ENCODE measurements at regions not wholly inside any gene's neighbourhood (a gene's known extent, or its start where the extent isn't known, plus 50 kb on each side); places are given as distances from the start of the nearest gene placed in this dataset.

GRCh38 chr18:77359561-77360314 lies 110.1 kb downstream of the GALR1 start:
- no peak overlapping the region for H3K18ac ChIP-seq (ENCODE audit: low read length)
- peaks cover 0 to 2% of the 10 kb centered on the region in 2 donors for H3K9me3 ChIP-seq (replicated peaks in 1 of 2; ENCODE audit: control insufficient read depth in 2 of 2, insufficient read depth in 1 of 2, low read depth in 1 of 2, low read length in 2 of 2)
- H3K4me2 ChIP-seq (ENCODE audit: insufficient read depth, low read length, poor library complexity, severe bottlenecking), result no peak overlapping the region
- no peak overlapping the region for H2BK15ac ChIP-seq (ENCODE audit: low read length)
- no peak overlapping the region for H3K14ac ChIP-seq (ENCODE audit: low read length)
- no peak overlapping the region for H2BK5ac ChIP-seq (ENCODE audit: low read length)
- DNase-seq (ENCODE audit: low spot score), result no peak
- H3K4ac ChIP-seq (ENCODE audit: low read length), result no peak overlapping the region
- H2AFZ ChIP-seq (ENCODE audit: low read length), result no peak overlapping the region
- H3K27me3 ChIP-seq (ENCODE audit: control insufficient read depth in 3 of 3, insufficient read depth in 3 of 3, low read depth in 1 of 3, low read length in 3 of 3), result no peaks in the 10 kb centered on the region
- H3K79me1 ChIP-seq (ENCODE audit: low read depth, low read length), result no peaks in the 10 kb centered on the region
- H3K23ac ChIP-seq (ENCODE audit: low read depth, low read length, poor library complexity), result no peak overlapping the region
- no CpG with 5 or more reads among the region's 4 CpGs for WGBS, 2 donors (ENCODE audit: extremely low coverage in 2 of 2, insufficient read length in 2 of 2, insufficient replicate concordance in 1 of 2)
- H4K8ac ChIP-seq (ENCODE audit: low read depth, low read length), result no peak overlapping the region
- no peaks in the 10 kb centered on the region for H3K36me3 ChIP-seq (replicated peaks in 1 of 2; ENCODE audit: control insufficient read depth in 2 of 2, insufficient read depth in 2 of 2, low read length in 2 of 2)
- no peak overlapping the region for H3K9ac ChIP-seq (ENCODE audit: low read depth, low read length, poor library complexity)
- no peak overlapping the region for H3K4me3 ChIP-seq (ENCODE audit: low read length in 2 of 2)
- no peak overlapping the region for H2AK5ac ChIP-seq (ENCODE audit: low read depth, low read length)
- no peak overlapping the region for H2BK12ac ChIP-seq (ENCODE audit: low read length)
- no peak overlapping the region for H4K91ac ChIP-seq (ENCODE audit: low read depth, low read length, poor library complexity)
- no peaks in the 10 kb centered on the region for H3K4me1 ChIP-seq (ENCODE audit: control insufficient read depth in 2 of 2, insufficient read depth in 1 of 2, low read depth in 1 of 2, low read length in 2 of 2)
- no peak overlapping the region for H3K27ac ChIP-seq (replicated peaks; ENCODE audit: low read length)
- no peak overlapping the region for H2BK120ac ChIP-seq (ENCODE audit: low read depth, low read length)

DNA sequence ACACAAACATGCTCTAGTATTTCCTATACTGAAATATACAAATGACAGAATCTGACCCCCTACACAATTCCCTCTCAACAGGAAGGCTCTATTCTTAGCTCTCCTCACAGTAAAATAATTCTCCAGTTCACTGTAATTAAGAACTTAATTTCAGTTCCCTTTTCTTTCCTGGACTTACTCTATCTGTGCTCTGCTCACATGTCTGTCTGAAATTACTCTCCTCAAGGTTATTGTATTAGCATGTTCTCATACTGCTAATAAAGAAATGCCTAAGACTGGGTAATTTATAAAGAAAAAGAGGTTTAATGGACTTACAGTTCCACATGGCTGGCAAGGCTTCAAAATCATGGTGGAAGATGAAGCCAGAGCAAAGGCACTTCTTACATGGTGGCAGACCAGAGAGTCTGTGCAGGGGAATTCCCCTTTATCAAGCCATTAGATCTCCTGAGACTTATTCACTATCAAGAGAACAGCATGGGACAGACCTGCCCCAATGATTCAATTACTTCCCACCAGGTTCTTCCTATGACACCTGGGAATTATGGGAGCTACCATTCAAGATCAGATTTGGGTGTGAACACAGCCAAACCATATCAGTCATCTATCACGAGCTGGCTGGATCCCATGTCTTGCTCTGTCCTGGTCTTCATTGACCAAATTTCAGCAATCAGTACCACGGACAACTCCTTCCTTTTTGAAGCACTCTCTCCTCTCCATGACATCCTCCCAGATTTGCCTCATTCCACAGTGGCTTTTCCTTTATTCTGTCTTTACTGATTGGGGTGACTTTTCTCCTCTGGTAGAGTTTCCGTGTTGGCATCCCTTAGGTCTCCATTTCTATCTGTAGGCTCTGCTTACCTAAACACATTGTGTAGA lies 110.9 kb downstream of the GALR1 start:
- H3K4me1 ChIP-seq (ENCODE audit: control insufficient read depth in 2 of 2, insufficient read depth in 1 of 2, low read depth in 1 of 2, low read length in 2 of 2), result no peaks in the 10 kb centered on the region
- peak; percentile 29 for DNase-seq (ENCODE audit: low spot score)
- peaks cover 0 to 2% of the 10 kb centered on the region in 2 donors for H3K9me3 ChIP-seq (replicated peaks in 1 of 2; ENCODE audit: control insufficient read depth in 2 of 2, insufficient read depth in 1 of 2, low read depth in 1 of 2, low read length in 2 of 2)
- no peaks in the 10 kb centered on the region for H3K36me3 ChIP-seq (replicated peaks in 1 of 2; ENCODE audit: control insufficient read depth in 2 of 2, insufficient read depth in 2 of 2, low read length in 2 of 2)
- no peak overlapping the region for H3K27ac ChIP-seq (replicated peaks; ENCODE audit: low read length)
- H4K91ac ChIP-seq (ENCODE audit: low read depth, low read length, poor library complexity), result no peak overlapping the region
- no peaks in the 10 kb centered on the region for H3K79me1 ChIP-seq (ENCODE audit: low read depth, low read length)
- H3K4me3 ChIP-seq (ENCODE audit: low read length in 2 of 2), result no peak overlapping the region
- H3K4ac ChIP-seq (ENCODE audit: low read length), result no peak overlapping the region
- no peak overlapping the region for H3K4me2 ChIP-seq (ENCODE audit: insufficient read depth, low read length, poor library complexity, severe bottlenecking)
- H2BK5ac ChIP-seq (ENCODE audit: low read length), result no peak overlapping the region
- no peaks in the 10 kb centered on the region for H3K27me3 ChIP-seq (ENCODE audit: control insufficient read depth in 3 of 3, insufficient read depth in 3 of 3, low read depth in 1 of 3, low read length in 3 of 3)
- no peak overlapping the region for H2AFZ ChIP-seq (ENCODE audit: low read length)
- no peak overlapping the region for H3K14ac ChIP-seq (ENCODE audit: low read length)
- WGBS, 2 donors (ENCODE audit: extremely low coverage in 2 of 2, insufficient read length in 2 of 2, insufficient replicate concordance in 1 of 2), result no CpG with 5 or more reads among the region's 3 CpGs
- H2AK5ac ChIP-seq (ENCODE audit: low read depth, low read length), result no peak overlapping the region
- H2BK12ac ChIP-seq (ENCODE audit: low read length), result no peak overlapping the region
- H3K18ac ChIP-seq (ENCODE audit: low read length), result no peak overlapping the region
- H3K9ac ChIP-seq (ENCODE audit: low read depth, low read length, poor library complexity), result no peak overlapping the region
- H2BK120ac ChIP-seq (ENCODE audit: low read depth, low read length), result no peak overlapping the region
- no peak overlapping the region for H2BK15ac ChIP-seq (ENCODE audit: low read length)
- no peak overlapping the region for H4K8ac ChIP-seq (ENCODE audit: low read depth, low read length)
- H3K23ac ChIP-seq (ENCODE audit: low read depth, low read length, poor library complexity), result no peak overlapping the region

DNA sequence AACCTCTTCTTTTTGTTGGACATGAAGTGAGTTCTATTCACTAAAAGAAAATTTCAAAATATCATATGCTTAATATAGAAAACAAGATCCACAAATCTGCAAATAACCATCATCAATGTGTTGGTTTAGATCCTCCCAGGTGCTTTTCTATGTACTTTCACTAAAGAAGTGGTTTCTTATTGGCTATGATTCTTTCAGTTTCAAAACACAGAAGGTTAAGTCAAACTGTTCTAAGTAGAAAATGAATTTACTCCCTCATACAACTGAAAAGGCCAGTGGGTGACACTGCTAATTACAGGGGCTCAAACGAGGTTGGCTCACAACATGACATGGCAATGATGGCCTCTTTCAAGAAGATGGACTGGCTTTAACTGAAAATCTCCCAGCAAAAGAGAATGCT lies 111.7 kb downstream of the GALR1 start:
- H3K18ac ChIP-seq (ENCODE audit: low read length), result no peak overlapping the region
- no peak overlapping the region for H2BK120ac ChIP-seq (ENCODE audit: low read depth, low read length)
- DNase-seq (ENCODE audit: low spot score), result no peak
- no peak overlapping the region for H3K14ac ChIP-seq (ENCODE audit: low read length)
- no peak overlapping the region for H3K4me3 ChIP-seq (ENCODE audit: low read length in 2 of 2)
- no peak overlapping the region for H2BK12ac ChIP-seq (ENCODE audit: low read length)
- no peak overlapping the region for H2AFZ ChIP-seq (ENCODE audit: low read length)
- peaks cover 0 to 2% of the 10 kb centered on the region in 2 donors for H3K9me3 ChIP-seq (replicated peaks in 1 of 2; ENCODE audit: control insufficient read depth in 2 of 2, insufficient read depth in 1 of 2, low read depth in 1 of 2, low read length in 2 of 2)
- no peaks in the 10 kb centered on the region for H3K4me1 ChIP-seq (ENCODE audit: control insufficient read depth in 2 of 2, insufficient read depth in 1 of 2, low read depth in 1 of 2, low read length in 2 of 2)
- no peak overlapping the region for H2AK5ac ChIP-seq (ENCODE audit: low read depth, low read length)
- H4K8ac ChIP-seq (ENCODE audit: low read depth, low read length), result no peak overlapping the region
- H4K91ac ChIP-seq (ENCODE audit: low read depth, low read length, poor library complexity), result no peak overlapping the region
- no peak overlapping the region for H2BK5ac ChIP-seq (ENCODE audit: low read length)
- H3K36me3 ChIP-seq (replicated peaks in 1 of 2; ENCODE audit: control insufficient read depth in 2 of 2, insufficient read depth in 2 of 2, low read length in 2 of 2), result no peaks in the 10 kb centered on the region
- no peak overlapping the region for H3K4ac ChIP-seq (ENCODE audit: low read length)
- H3K4me2 ChIP-seq (ENCODE audit: insufficient read depth, low read length, poor library complexity, severe bottlenecking), result no peak overlapping the region
- H3K27ac ChIP-seq (replicated peaks; ENCODE audit: low read length), result no peak overlapping the region
- H3K23ac ChIP-seq (ENCODE audit: low read depth, low read length, poor library complexity), result no peak overlapping the region
- no CpG with 5 or more reads among the region's 1 CpG for WGBS, 2 donors (ENCODE audit: extremely low coverage in 2 of 2, insufficient read length in 2 of 2, insufficient replicate concordance in 1 of 2)
- no peaks in the 10 kb centered on the region for H3K79me1 ChIP-seq (ENCODE audit: low read depth, low read length)
- H3K27me3 ChIP-seq (ENCODE audit: control insufficient read depth in 3 of 3, insufficient read depth in 3 of 3, low read depth in 1 of 3, low read length in 3 of 3), result no peaks in the 10 kb centered on the region
- no peak overlapping the region for H3K9ac ChIP-seq (ENCODE audit: low read depth, low read length, poor library complexity)
- no peak overlapping the region for H2BK15ac ChIP-seq (ENCODE audit: low read length)

GRCh38 chr18:77365667-77366066 lies 116.0 kb downstream of the GALR1 start:
- H3K4ac ChIP-seq (ENCODE audit: low read length), result no peak overlapping the region
- no peak overlapping the region for H2BK15ac ChIP-seq (ENCODE audit: low read length)
- H2AK5ac ChIP-seq (ENCODE audit: low read depth, low read length), result no peak overlapping the region

More at GRCh38 chr18:77365667-77366066, 116.0 kb downstream of the GALR1 start:
- no peak overlapping the region for H2BK120ac ChIP-seq (ENCODE audit: low read depth, low read length)
- no peak overlapping the region for H3K14ac ChIP-seq (ENCODE audit: low read length)
- no peak overlapping the region for H3K4me2 ChIP-seq (ENCODE audit: insufficient read depth, low read length, poor library complexity, severe bottlenecking)
- no peak overlapping the region for H4K91ac ChIP-seq (ENCODE audit: low read depth, low read length, poor library complexity)
- H3K27me3 ChIP-seq (ENCODE audit: control insufficient read depth in 3 of 3, insufficient read depth in 3 of 3, low read depth in 1 of 3, low read length in 3 of 3), result no peaks in the 10 kb centered on the region
- no peak overlapping the region for H2AFZ ChIP-seq (ENCODE audit: low read length)
- no peak overlapping the region for H3K18ac ChIP-seq (ENCODE audit: low read length)
- DNase-seq (ENCODE audit: low spot score), result no peak
- peaks cover 0 to 10% of the 10 kb centered on the region in 2 donors for H3K9me3 ChIP-seq (replicated peaks in 1 of 2; ENCODE audit: control insufficient read depth in 2 of 2, insufficient read depth in 1 of 2, low read depth in 1 of 2, low read length in 2 of 2)
- no peaks in the 10 kb centered on the region for H3K4me1 ChIP-seq (ENCODE audit: control insufficient read depth in 2 of 2, insufficient read depth in 1 of 2, low read depth in 1 of 2, low read length in 2 of 2)
- H4K8ac ChIP-seq (ENCODE audit: low read depth, low read length), result no peak overlapping the region
- no peaks in the 10 kb centered on the region for H3K36me3 ChIP-seq (replicated peaks in 1 of 2; ENCODE audit: control insufficient read depth in 2 of 2, insufficient read depth in 2 of 2, low read length in 2 of 2)
- H3K4me3 ChIP-seq (ENCODE audit: low read length in 2 of 2), result no peak overlapping the region
- no peak overlapping the region for H2BK5ac ChIP-seq (ENCODE audit: low read length)
- H3K23ac ChIP-seq (ENCODE audit: low read depth, low read length, poor library complexity), result no peak overlapping the region
- H3K27ac ChIP-seq (replicated peaks; ENCODE audit: low read length), result no peak overlapping the region
- no CpG with 5 or more reads among the region's 2 CpGs for WGBS, 2 donors (ENCODE audit: extremely low coverage in 2 of 2, insufficient read length in 2 of 2, insufficient replicate concordance in 1 of 2)
- no peak overlapping the region for H2BK12ac ChIP-seq (ENCODE audit: low read length)
- H3K9ac ChIP-seq (ENCODE audit: low read depth, low read length, poor library complexity), result no peak overlapping the region
- H3K79me1 ChIP-seq (ENCODE audit: low read depth, low read length), result no peaks in the 10 kb centered on the region

Measured in neuronal stem cell (in vitro differentiated cells).